Occipital lobe (tissue), 1 donor: ENCODE measurements at regions not wholly inside any gene's neighbourhood (a gene's known extent, or its start where the extent isn't known, plus 50 kb on each side); places are given as distances from the start of the nearest gene placed in this dataset.
A peak's percentile ranks its signal among the peaks of the same experiment; 100 is the strongest.

Experiments
- DNase-seq: peaks from one replicate; lab custom pipeline; 2025; lab: John Stamatoyannopoulos, UW

GRCh38 chr11:11044137-11044855, 186.4 kb upstream of the ZBED5 start:
- no peak for DNase-seq

- DNase-seq = no peak
Observed at GRCh38 chr11:11043721-11044120, 185.9 kb upstream of the ZBED5 start.

GRCh38 chr11:11039208-11039965, 181.5 kb upstream of the ZBED5 start:
- DNase-seq = no peak

GRCh38 chr11:11038782-11039181, 180.9 kb upstream of the ZBED5 start:
- no peak for DNase-seq

- DNase-seq = peak; percentile 41
Observed at GRCh38 chr11:11038352-11038751, 180.5 kb upstream of the ZBED5 start.

GRCh38 chr11:11036848-11037732, 179.2 kb upstream of the ZBED5 start:
- DNase-seq = no peak

GRCh38 chr11:11036185-11036847, 178.5 kb upstream of the ZBED5 start:
- DNase-seq = no peak

GRCh38 chr11:11035331-11035730, 177.5 kb upstream of the ZBED5 start:
- no peak for DNase-seq

- no peak for DNase-seq
Observed at GRCh38 chr11:11034476-11034875, 176.6 kb upstream of the ZBED5 start.

GRCh38 chr11:11032066-11032465, 174.2 kb upstream of the ZBED5 start:
- no peak for DNase-seq

- DNase-seq = no peak
Observed at GRCh38 chr11:11029027-11029426, 171.2 kb upstream of the ZBED5 start.

GRCh38 chr11:11028017-11028692, 170.3 kb upstream of the ZBED5 start:
- peak; percentile 12 for DNase-seq

- DNase-seq = no peak
Observed at GRCh38 chr11:11027288-11027687, 169.4 kb upstream of the ZBED5 start.

- DNase-seq = no peak
Observed at GRCh38 chr11:11025087-11025486, 167.2 kb upstream of the ZBED5 start.

GRCh38 chr11:11022125-11022730, 164.4 kb upstream of the ZBED5 start:
- no peak for DNase-seq

GRCh38 chr11:11021563-11021962, 163.7 kb upstream of the ZBED5 start:
- no peak for DNase-seq

GRCh38 chr11:11020747-11021149, 162.9 kb upstream of the ZBED5 start:
- no peak for DNase-seq

GRCh38 chr11:11020219-11020726, 162.4 kb upstream of the ZBED5 start:
- DNase-seq = no peak

GRCh38 chr11:11016943-11017342, 159.1 kb upstream of the ZBED5 start:
- no peak for DNase-seq

GRCh38 chr11:11016068-11016467, 158.2 kb upstream of the ZBED5 start:
- DNase-seq = no peak
